ENCODE measurements at regions not wholly inside any gene's neighbourhood (a gene's known extent, or its start where the extent isn't known, plus 50 kb on each side); places are given as distances from the start of the nearest gene placed in this dataset.

- ChIA-PET POLR2A (no interaction called here), CTCF (no interaction called here)
- Mint-ChIP-seq H3K27me3 (no peaks in the 10 kb centered on the region), H3K27ac (no peak overlapping the region), H3K4me3 (no peak overlapping the region), H3K4me1 (ENCODE audit: low read depth) (no peaks in the 10 kb centered on the region), H3K9me3 (peaks cover 18% of the 10 kb centered on the region), H3K36me3 (no peaks in the 10 kb centered on the region)
- DNase-seq: no peak
- intact Hi-C loops (cut with micrococcal nuclease): no loop called here
Observed at GRCh38 chr2:164371916-164372315, 249.4 kb downstream of the GRB14 start.

- no peak overlapping the region for H3K4me3 Mint-ChIP-seq
- ChIA-PET CTCF (no interaction called here), POLR2A (no interaction called here)
- H3K27me3 Mint-ChIP-seq: no peaks in the 10 kb centered on the region
- H3K9me3 Mint-ChIP-seq: peaks cover 18% of the 10 kb centered on the region
- H3K27ac Mint-ChIP-seq: no peak overlapping the region
- intact Hi-C loops (cut with micrococcal nuclease): no loop called here
- no peaks in the 10 kb centered on the region for H3K36me3 Mint-ChIP-seq
- DNase-seq: no peak
- no peaks in the 10 kb centered on the region for H3K4me1 Mint-ChIP-seq (ENCODE audit: low read depth)
Observed at GRCh38 chr2:164369366-164369765, 251.9 kb downstream of the GRB14 start.

DNA sequence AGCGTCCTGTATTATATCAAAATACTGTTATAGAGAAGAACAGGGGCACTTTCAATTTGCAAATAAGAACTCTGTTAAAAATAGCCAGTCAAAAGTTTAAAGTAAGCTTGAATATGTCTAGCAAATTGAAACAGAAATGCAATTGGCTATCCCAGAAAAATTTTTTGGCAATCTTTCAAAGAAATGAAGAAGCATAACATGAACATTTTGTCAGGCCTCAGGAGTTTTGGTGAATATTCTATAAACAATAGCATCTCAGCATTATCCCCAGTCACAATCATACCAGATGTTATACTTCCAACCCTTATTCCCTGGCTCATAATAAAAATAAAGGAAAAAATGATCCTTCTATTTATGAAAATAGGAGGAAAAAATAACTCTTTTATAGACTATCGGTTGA is 252.4 kb downstream of the GRB14 start:
- ChIA-PET POLR2A (no interaction called here), CTCF (no interaction called here)
- intact Hi-C loops (cut with micrococcal nuclease): no loop called here
- Mint-ChIP-seq H3K4me1 (ENCODE audit: low read depth) (no peaks in the 10 kb centered on the region), H3K9me3 (peaks cover 18% of the 10 kb centered on the region), H3K27ac (no peak overlapping the region), H3K27me3 (no peaks in the 10 kb centered on the region), H3K36me3 (no peaks in the 10 kb centered on the region), H3K4me3 (no peak overlapping the region)
- no peak for DNase-seq

GRCh38 chr2:164363646-164364045 is 257.6 kb downstream of the GRB14 start:
- Mint-ChIP-seq H3K27ac (no peak overlapping the region), H3K4me3 (no peak overlapping the region), H3K4me1 (ENCODE audit: low read depth) (no peaks in the 10 kb centered on the region), H3K9me3 (peaks cover 16% of the 10 kb centered on the region), H3K36me3 (no peaks in the 10 kb centered on the region), H3K27me3 (no peaks in the 10 kb centered on the region)
- no peak for DNase-seq
- ChIA-PET CTCF (no interaction called here), POLR2A (no interaction called here)
- intact Hi-C loops (cut with micrococcal nuclease): no loop called here

DNA sequence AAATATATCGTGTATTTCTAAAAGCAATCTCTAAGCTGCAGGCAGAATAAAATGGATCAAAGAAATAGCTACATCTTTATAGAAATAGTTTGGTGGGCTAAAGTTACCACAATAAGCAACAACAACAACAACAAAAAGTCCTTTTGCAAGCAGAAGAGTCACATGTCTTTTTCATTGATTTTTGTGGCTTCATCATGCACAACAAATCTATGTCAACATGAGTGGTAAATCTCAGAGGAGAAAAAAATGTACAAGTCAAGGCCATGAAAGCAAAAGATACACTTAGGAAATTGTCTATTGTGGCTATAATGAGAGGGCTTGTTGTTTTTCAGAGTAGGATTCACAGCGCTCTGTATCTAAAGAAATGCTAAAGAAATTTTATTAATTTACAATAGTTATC is 269.7 kb downstream of the GRB14 start:
- CTCF ChIA-PET: no interaction called here

GRCh38 chr2:164335947-164336346 is 285.3 kb downstream of the GRB14 start:
- intact Hi-C loops (cut with micrococcal nuclease): no loop called here
- Mint-ChIP-seq H3K36me3 (no peaks in the 10 kb centered on the region), H3K9me3 (peaks cover 2% of the 10 kb centered on the region), H3K27ac (no peak overlapping the region), H3K27me3 (no peaks in the 10 kb centered on the region), H3K4me3 (no peak overlapping the region), H3K4me1 (ENCODE audit: low read depth) (no peaks in the 10 kb centered on the region)
- ChIA-PET CTCF (no interaction called here), POLR2A (no interaction called here)
- DNase-seq: no peak

More for the DNA sequence above, 269.7 kb downstream of the GRB14 start:
- H3K27ac Mint-ChIP-seq: no peak overlapping the region
- DNase-seq: no peak
- intact Hi-C loops (cut with micrococcal nuclease): no loop called here
- H3K4me1 Mint-ChIP-seq (ENCODE audit: low read depth): no peaks in the 10 kb centered on the region
- H3K9me3 Mint-ChIP-seq: peaks cover 10% of the 10 kb centered on the region
- no peak overlapping the region for H3K4me3 Mint-ChIP-seq
- H3K36me3 Mint-ChIP-seq: no peaks in the 10 kb centered on the region
- H3K27me3 Mint-ChIP-seq: no peaks in the 10 kb centered on the region
- POLR2A ChIA-PET: no interaction called here

- ChIA-PET POLR2A (no interaction called here), CTCF (no interaction called here)
- Mint-ChIP-seq H3K27ac (no peak overlapping the region), H3K9me3 (peaks cover 2% of the 10 kb centered on the region), H3K27me3 (no peaks in the 10 kb centered on the region), H3K36me3 (no peaks in the 10 kb centered on the region), H3K4me3 (no peak overlapping the region), H3K4me1 (ENCODE audit: low read depth) (no peaks in the 10 kb centered on the region)
- intact Hi-C loops (cut with micrococcal nuclease): no loop called here
- DNase-seq: no peak
Observed at GRCh38 chr2:164335128-164335527, 286.2 kb downstream of the GRB14 start.

GRCh38 chr2:164328310-164328709 is 293.0 kb downstream of the GRB14 start:
- Mint-ChIP-seq H3K4me1 (ENCODE audit: low read depth) (no peaks in the 10 kb centered on the region), H3K27me3 (no peaks in the 10 kb centered on the region), H3K4me3 (no peak overlapping the region), H3K27ac (no peak overlapping the region), H3K36me3 (no peaks in the 10 kb centered on the region), H3K9me3 (peaks cover 20% of the 10 kb centered on the region)
- intact Hi-C loops (cut with micrococcal nuclease): no loop called here
- ChIA-PET POLR2A (no interaction called here), CTCF (no interaction called here)
- no peak for DNase-seq

GRCh38 chr2:164323978-164324377 is 297.3 kb downstream of the GRB14 start:
- Mint-ChIP-seq H3K9me3 (peaks cover 29% of the 10 kb centered on the region), H3K36me3 (no peaks in the 10 kb centered on the region), H3K4me3 (no peak overlapping the region), H3K27ac (no peak overlapping the region), H3K4me1 (ENCODE audit: low read depth) (no peaks in the 10 kb centered on the region), H3K27me3 (no peaks in the 10 kb centered on the region)
- ChIA-PET POLR2A (no interaction called here), CTCF (no interaction called here)
- no peak for DNase-seq
- intact Hi-C loops (cut with micrococcal nuclease): no loop called here

- H3K4me3 Mint-ChIP-seq: no peak overlapping the region
- ChIA-PET CTCF (no interaction called here), POLR2A (no interaction called here)
- no peak for DNase-seq
- intact Hi-C loops (cut with micrococcal nuclease): no loop called here
- H3K9me3 Mint-ChIP-seq: peaks cover 4% of the 10 kb centered on the region
- H3K27me3 Mint-ChIP-seq: no peaks in the 10 kb centered on the region
- no peaks in the 10 kb centered on the region for H3K36me3 Mint-ChIP-seq
- H3K4me1 Mint-ChIP-seq (ENCODE audit: low read depth): no peaks in the 10 kb centered on the region
- H3K27ac Mint-ChIP-seq: no peak overlapping the region
Observed at GRCh38 chr2:164314148-164314547, 307.1 kb downstream of the GRB14 start.

DNA sequence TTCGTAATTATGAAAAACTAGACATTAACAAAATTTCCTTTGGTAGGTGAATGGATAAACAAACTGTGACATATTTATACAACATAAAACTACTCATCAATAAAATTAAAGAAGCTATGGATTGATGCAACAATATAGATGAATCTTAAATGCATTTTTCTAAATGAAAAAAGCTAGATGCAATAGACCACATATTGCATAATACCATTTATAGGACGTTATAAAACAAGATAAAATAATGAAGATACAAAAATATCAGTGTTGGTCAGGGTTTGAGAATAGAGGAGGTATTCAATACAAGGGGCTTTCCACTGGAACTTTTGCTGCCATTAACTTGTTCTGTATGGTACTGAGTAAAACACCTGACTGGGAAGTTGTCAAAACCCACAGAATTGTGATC is 314.4 kb downstream of the GRB14 start:
- POLR2A ChIA-PET: no interaction called here
- H3K36me3 Mint-ChIP-seq: no peaks in the 10 kb centered on the region
- DNase-seq: no peak
- H3K4me3 Mint-ChIP-seq: no peak overlapping the region
- no peaks in the 10 kb centered on the region for H3K4me1 Mint-ChIP-seq (ENCODE audit: low read depth)
- CTCF ChIA-PET: no interaction called here
- H3K9me3 Mint-ChIP-seq: peaks cover 6% of the 10 kb centered on the region
- intact Hi-C loops (cut with micrococcal nuclease): no loop called here
- no peaks in the 10 kb centered on the region for H3K27me3 Mint-ChIP-seq
- no peak overlapping the region for H3K27ac Mint-ChIP-seq

DNA sequence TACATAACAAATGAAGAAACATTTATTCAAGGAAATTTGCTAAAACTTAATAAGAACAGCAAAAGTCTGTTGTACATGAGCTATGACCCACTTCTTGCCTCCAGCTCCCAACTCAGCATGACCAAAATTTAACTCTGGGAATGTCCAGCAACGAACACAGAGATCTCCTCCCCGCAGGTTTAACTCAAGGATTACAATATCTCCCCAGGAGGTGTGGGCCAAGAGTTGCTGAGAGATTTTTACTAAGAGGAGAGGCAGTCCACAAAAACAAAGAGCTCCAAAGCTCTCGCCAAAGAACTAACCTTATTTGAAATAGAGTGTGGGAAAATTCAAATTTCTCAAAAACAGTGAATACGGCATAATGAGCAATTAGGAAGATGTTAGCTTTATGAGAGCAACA is 318.5 kb downstream of the GRB14 start:
- H3K27ac Mint-ChIP-seq: no peak overlapping the region
- no peak overlapping the region for H3K4me3 Mint-ChIP-seq
- H3K4me1 Mint-ChIP-seq (ENCODE audit: low read depth): no peaks in the 10 kb centered on the region
- ChIA-PET CTCF (no interaction called here), POLR2A (no interaction called here)
- H3K36me3 Mint-ChIP-seq: no peaks in the 10 kb centered on the region
- H3K9me3 Mint-ChIP-seq: peaks cover 10% of the 10 kb centered on the region
- DNase-seq: no peak
- no peaks in the 10 kb centered on the region for H3K27me3 Mint-ChIP-seq
- intact Hi-C loops (cut with micrococcal nuclease): no loop called here

GRCh38 chr2:164288235-164288634 is 333.0 kb downstream of the GRB14 start:
- POLR2A ChIA-PET: no interaction called here
- Mint-ChIP-seq H3K9me3 (peaks cover 19% of the 10 kb centered on the region), H3K36me3 (no peaks in the 10 kb centered on the region), H3K4me3 (no peak overlapping the region), H3K4me1 (ENCODE audit: low read depth) (no peaks in the 10 kb centered on the region), H3K27ac (no peak overlapping the region), H3K27me3 (no peaks in the 10 kb centered on the region)
- CTCF ChIA-PET: interaction anchor here (0.6 kb wide), 1 partner anchor 23 kb away, joined by 4 read pairs; no protein-coding TSS in a partner anchor
- intact Hi-C loops (cut with micrococcal nuclease): no loop called here
- no peak for DNase-seq

DNA sequence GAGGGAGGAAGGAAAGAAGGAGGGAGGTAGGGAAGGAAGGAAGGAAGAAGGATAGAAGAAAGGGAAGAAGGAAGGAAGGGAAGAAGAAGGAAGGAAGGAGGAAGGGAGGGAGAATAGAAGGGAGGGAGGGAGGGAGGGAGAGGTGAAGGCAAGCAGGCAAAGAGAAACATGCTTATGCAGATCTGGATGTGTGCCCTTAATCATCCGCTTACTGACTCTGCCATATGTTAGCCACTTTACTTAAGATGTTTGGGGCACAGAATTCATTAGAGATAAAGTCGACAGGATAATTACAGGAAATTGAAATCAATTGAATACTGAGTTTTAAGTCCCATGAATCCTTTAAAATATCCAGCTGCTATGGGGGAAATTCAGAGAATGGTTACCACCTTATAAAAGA is 334.2 kb downstream of the GRB14 start:
- Mint-ChIP-seq H3K27me3 (no peaks in the 10 kb centered on the region), H3K27ac (no peak overlapping the region), H3K36me3 (no peaks in the 10 kb centered on the region), H3K4me1 (ENCODE audit: low read depth) (no peaks in the 10 kb centered on the region), H3K4me3 (no peak overlapping the region), H3K9me3 (peaks cover 18% of the 10 kb centered on the region)
- POLR2A ChIA-PET: no interaction called here
- intact Hi-C loops (cut with micrococcal nuclease): no loop called here
- CTCF ChIA-PET: no interaction called here
- no peak for DNase-seq

All from activated CD4-positive, alpha-beta memory T cell treated with anti-CD3 and anti-CD28 coated beads for 36 hours (primary cell).